Fibroblast of skin of left quadriceps (primary cell): ENCODE measurements at regions not wholly inside any gene's neighbourhood (a gene's known extent, or its start where the extent isn't known, plus 50 kb on each side); places are given as distances from the start of the nearest gene placed in this dataset.
"Not testable (repeated sequence)": the region's sequence is repeated elsewhere in the genome, so short reads cannot be mapped to it uniquely, and the experiment has no call there.

ENCODE experiments used
- DNase-seq, 2 experiments: peaks; one replicate each; pipeline ENCODE4 v3.0.0-alpha.2; 2013; ENCODE audit warnings: low read depth in 2 of 2

GRCh38 chr4:138800421-138800820 lies 215.2 kb upstream of the NOCT start:
- DNase-seq = no peak

- no peak for DNase-seq
These were observed 217.2 kb upstream of the NOCT start for GRCh38 chr4:138798404-138798803.

- DNase-seq = no peak
These were observed 217.9 kb upstream of the NOCT start for GRCh38 chr4:138797646-138798045.

- no peak for DNase-seq
These were observed 218.8 kb upstream of the NOCT start for GRCh38 chr4:138796761-138797160.

GRCh38 chr4:138790706-138791340 lies 224.8 kb upstream of the NOCT start:
- no peak for DNase-seq

GRCh38 chr4:138789796-138790195 lies 225.8 kb upstream of the NOCT start:
- DNase-seq = no peak

GRCh38 chr4:138788857-138789256 lies 226.7 kb upstream of the NOCT start:
- DNase-seq = no peak

- DNase-seq = no peak
These were observed 227.3 kb upstream of the NOCT start for GRCh38 chr4:138788267-138788790.

- DNase-seq = not testable (repeated sequence)
These were observed 235.8 kb upstream of the NOCT start for GRCh38 chr4:138779761-138780160.

GRCh38 chr4:138775890-138776289 lies 239.7 kb upstream of the NOCT start:
- DNase-seq = no peak

- DNase-seq = no peak
These were observed 240.1 kb upstream of the NOCT start for GRCh38 chr4:138775489-138775888.

- DNase-seq = no peak
These were observed 240.6 kb upstream of the NOCT start for GRCh38 chr4:138774940-138775339.

GRCh38 chr4:138774125-138774524 lies 241.5 kb upstream of the NOCT start:
- DNase-seq = not testable (repeated sequence)

- DNase-seq = no peak
These were observed 242.3 kb upstream of the NOCT start for GRCh38 chr4:138773321-138773720.

- no peak for DNase-seq
These were observed 243.2 kb upstream of the NOCT start for GRCh38 chr4:138772366-138772765.

- DNase-seq = no peak
These were observed 244.8 kb upstream of the NOCT start for GRCh38 chr4:138770818-138771217.

GRCh38 chr4:138766332-138766731 lies 249.2 kb upstream of the NOCT start:
- DNase-seq = no peak

GRCh38 chr4:138765442-138765841 lies 250.1 kb upstream of the NOCT start:
- DNase-seq = no peak

GRCh38 chr4:138761638-138762220 lies 253.9 kb upstream of the NOCT start:
- peak; percentile 45 to 49 for DNase-seq

GRCh38 chr4:138759554-138759902 lies 256.1 kb upstream of the NOCT start:
- no peak for DNase-seq

GRCh38 chr4:138758876-138759553 lies 256.6 kb upstream of the NOCT start:
- no peak for DNase-seq

GRCh38 chr4:138758196-138758595 lies 257.4 kb upstream of the NOCT start:
- DNase-seq = no peak

- DNase-seq = no peak
These were observed 258.1 kb upstream of the NOCT start for GRCh38 chr4:138757432-138757831.
